ENCODE measurements at regions not wholly inside any gene's neighbourhood (a gene's known extent, or its start where the extent isn't known, plus 50 kb on each side); places are given as distances from the start of the nearest gene placed in this dataset.
"Not testable (repeated sequence)": the region's sequence is repeated elsewhere in the genome, so short reads cannot be mapped to it uniquely, and the experiment has no call there.

- not testable (repeated sequence) for TF ChIP-seq POLR2AphosphoS5, POLR2A (IDR thresholded peaks at IDR 0.05; ENCODE audit: low read depth, low read length)
Observed at GRCh38 chr9:42342297-42342696, 158.8 kb downstream of the SPATA31A6 start.

Measured in GM12892 (cell line).